ENCODE measurements at regions not wholly inside any gene's neighbourhood (a gene's known extent, or its start where the extent isn't known, plus 50 kb on each side); places are given as distances from the start of the nearest gene placed in this dataset.

GRCh38 chr7:79691074-79691473 lies 237.6 kb upstream of the MAGI2 start:
- H3K4me3 ChIP-seq (ENCODE audit: low read length): no peak overlapping the region
- no peak overlapping the region for H3K27ac ChIP-seq (ENCODE audit: low read depth, low read length)
- H3F3A ChIP-seq (ENCODE audit: control insufficient read depth, insufficient read depth): no peaks in the 10 kb centered on the region
- no peaks in the 10 kb centered on the region for H3K27me3 ChIP-seq (ENCODE audit: control insufficient read depth, low read length)
- H3K4me2 ChIP-seq (ENCODE audit: low read length): no peak overlapping the region
- no peaks in the 10 kb centered on the region for H3K9me2 ChIP-seq (replicated peaks; ENCODE audit: control insufficient read depth, low read length)
- H4K20me1 ChIP-seq (ENCODE audit: control insufficient read depth, insufficient read depth, low read depth, low read length): no peaks in the 10 kb centered on the region
- no peaks in the 10 kb centered on the region for H3K4me1 ChIP-seq (ENCODE audit: control insufficient read depth, low read length)
- H3K79me2 ChIP-seq (ENCODE audit: control insufficient read depth, low read length): no peaks in the 10 kb centered on the region
- no peaks in the 10 kb centered on the region for H3K36me3 ChIP-seq (ENCODE audit: control insufficient read depth, low read length)
- TF ChIP-seq CTCF (IDR thresholded peaks at IDR 0.05; ENCODE audit: low read depth, low read length, poor library complexity, severe bottlenecking) (no peak), EZH2phosphoT487 (IDR thresholded peaks at IDR 0.05; ENCODE audit: borderline replicate concordance, low read length) (no peak)
- no peaks in the 10 kb centered on the region for H3K9me3 ChIP-seq (ENCODE audit: control insufficient read depth, insufficient read depth, low read length)

DNA sequence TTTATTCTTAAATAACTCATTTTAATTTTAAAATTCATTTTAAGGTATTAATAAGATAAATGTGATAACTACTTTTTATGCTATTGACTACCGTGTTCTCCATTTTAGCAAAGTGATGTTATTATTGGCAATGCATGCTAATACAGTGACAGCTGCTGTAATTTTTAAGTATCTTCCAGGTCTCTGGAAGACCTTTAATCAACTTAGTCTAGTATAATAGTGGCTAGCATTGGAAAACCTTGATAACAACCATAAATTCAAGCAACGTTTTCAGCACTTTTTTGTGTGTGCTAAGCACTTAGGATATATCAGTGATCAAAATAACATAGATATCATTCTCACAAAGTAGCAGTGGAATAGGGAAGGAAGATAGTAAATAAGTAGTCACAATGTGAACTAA lies 230.9 kb upstream of the MAGI2 start:
- TF ChIP-seq CTCF (IDR thresholded peaks at IDR 0.05; ENCODE audit: low read depth, low read length, poor library complexity, severe bottlenecking): no peak
- TF ChIP-seq EZH2phosphoT487 (IDR thresholded peaks at IDR 0.05; ENCODE audit: borderline replicate concordance, low read length): no peak
- H3K27ac ChIP-seq (ENCODE audit: low read depth, low read length): no peak overlapping the region

DNA sequence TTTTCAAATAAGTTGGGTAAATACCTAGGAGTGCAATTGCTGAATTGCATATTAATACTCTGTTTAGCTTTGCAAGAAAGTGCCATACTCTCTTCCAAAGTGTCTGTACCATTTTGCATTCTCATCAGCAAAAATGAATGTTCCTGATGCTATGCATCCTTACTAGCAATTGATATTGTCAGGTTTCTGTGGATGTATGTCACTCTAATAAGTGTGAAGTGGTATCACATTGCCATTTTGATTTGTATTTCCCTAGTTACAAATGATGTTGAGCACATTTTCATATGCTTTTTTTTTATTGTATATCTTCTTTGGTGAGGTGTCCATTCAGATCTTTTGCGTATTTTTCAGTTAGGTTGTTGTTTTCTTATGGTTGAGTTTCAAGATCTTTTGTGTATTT lies 230.4 kb upstream of the MAGI2 start:
- H3K9me3 ChIP-seq (ENCODE audit: control insufficient read depth, insufficient read depth, low read length): peaks cover 6% of the 10 kb centered on the region; the same call in 1 of the 2 replicates
- H3K9me2 ChIP-seq (replicated peaks; ENCODE audit: control insufficient read depth, low read length): no peaks in the 10 kb centered on the region

More for the DNA sequence above, 230.9 kb upstream of the MAGI2 start:
- Histone ChIP-seq H3K36me3 (ENCODE audit: control insufficient read depth, low read length) (no peaks in the 10 kb centered on the region), H3K79me2 (ENCODE audit: control insufficient read depth, low read length) (no peaks in the 10 kb centered on the region), H3K4me3 (ENCODE audit: low read length) (no peak overlapping the region), H4K20me1 (ENCODE audit: control insufficient read depth, insufficient read depth, low read depth, low read length) (no peaks in the 10 kb centered on the region), H3K9me3 (ENCODE audit: control insufficient read depth, insufficient read depth, low read length) (peaks cover 6% of the 10 kb centered on the region; the same call in 1 of the 2 replicates), H3K9me2 (replicated peaks; ENCODE audit: control insufficient read depth, low read length) (no peaks in the 10 kb centered on the region), H3K4me1 (ENCODE audit: control insufficient read depth, low read length) (no peaks in the 10 kb centered on the region), H3K4me2 (ENCODE audit: low read length) (no peak overlapping the region), H3K27me3 (ENCODE audit: control insufficient read depth, low read length) (no peaks in the 10 kb centered on the region), H3F3A (ENCODE audit: control insufficient read depth, insufficient read depth) (no peaks in the 10 kb centered on the region)

More for the DNA sequence above, 230.4 kb upstream of the MAGI2 start:
- H3K4me3 ChIP-seq (ENCODE audit: low read length): no peak overlapping the region
- no peaks in the 10 kb centered on the region for H4K20me1 ChIP-seq (ENCODE audit: control insufficient read depth, insufficient read depth, low read depth, low read length)
- H3K79me2 ChIP-seq (ENCODE audit: control insufficient read depth, low read length): no peaks in the 10 kb centered on the region
- no peaks in the 10 kb centered on the region for H3K27me3 ChIP-seq (ENCODE audit: control insufficient read depth, low read length)
- TF ChIP-seq EZH2phosphoT487 (IDR thresholded peaks at IDR 0.05; ENCODE audit: borderline replicate concordance, low read length) (no peak), CTCF (IDR thresholded peaks at IDR 0.05; ENCODE audit: low read depth, low read length, poor library complexity, severe bottlenecking) (no peak)
- no peaks in the 10 kb centered on the region for H3F3A ChIP-seq (ENCODE audit: control insufficient read depth, insufficient read depth)
- H3K36me3 ChIP-seq (ENCODE audit: control insufficient read depth, low read length): no peaks in the 10 kb centered on the region
- H3K4me1 ChIP-seq (ENCODE audit: control insufficient read depth, low read length): no peaks in the 10 kb centered on the region
- H3K4me2 ChIP-seq (ENCODE audit: low read length): no peak overlapping the region
- no peak overlapping the region for H3K27ac ChIP-seq (ENCODE audit: low read depth, low read length)
